Suprapubic skin (tissue), 4 donors: ENCODE measurements at regions not wholly inside any gene's neighbourhood (a gene's known extent, or its start where the extent isn't known, plus 50 kb on each side); places are given as distances from the start of the nearest gene placed in this dataset.

Experiments used
- DNase-seq, 2 donors: peaks; one replicate each; pipeline ENCODE4 v3.0.0-alpha.2; 2019; ENCODE audit warnings: low spot score in 2 of 2
- H3K27ac ChIP-seq: fragments of 200-600 bp; sonication (generic); one replicate; pipeline ENCODE4 v1.5.1; 2019
- H3K27me3 ChIP-seq: fragments of 200-600 bp; sonication (generic); one replicate; pipeline ENCODE4 v1.5.1; 2019
- H3K36me3 ChIP-seq: fragments of 200-600 bp; sonication (generic); one replicate; pipeline ENCODE4 v1.5.1; 2019
- H3K4me1 ChIP-seq: fragments of 200-600 bp; sonication (generic); one replicate; pipeline ENCODE4 v1.5.1; 2019
- H3K4me3 ChIP-seq: fragments of 200-600 bp; sonication (generic); one replicate; pipeline ENCODE4 v1.5.1; 2019; ENCODE audit warnings: mild to moderate bottlenecking
- H3K9me3 ChIP-seq: fragments of 200-600 bp; sonication (generic); one replicate; pipeline ENCODE4 v1.5.1; 2019
- EP300 ChIP-seq: sonication (generic); formaldehyde crosslinking; IDR thresholded peaks from one replicate; pipeline ENCODE4 v1.6.1; 2017; ENCODE audit warnings: antibody characterized with exemption
- POLR2A ChIP-seq, 2 donors: fragments of 450-650 bp; IDR thresholded peaks; one replicate each; pipeline ENCODE4 v1.6.1; 2017; ENCODE audit warnings: antibody characterized with exemption in 2 of 2, mild to moderate bottlenecking in 2 of 2, moderate library complexity in 2 of 2
- POLR2AphosphoS5 ChIP-seq, 3 donors: sonication (generic); formaldehyde crosslinking; IDR thresholded peaks; one replicate each; pipeline ENCODE4 v1.6.1; 2017; ENCODE audit warnings: antibody characterized with exemption in 3 of 3
- WGBS: methylation state at CpG from one replicate; pipeline ENCODE4 v1.1.5; 2018; 5-methylcytosine and 5-hydroxymethylcytosine counted together
- TF ChIP-seq, protein P1 (sequence below), 2 donors: fragments of 200-600 bp in 1 of 2; fragments of 450-650 bp in 1 of 2; sonication (generic) in 1 of 2; IDR thresholded peaks; one replicate each; pipeline ENCODE4 v1.5.1; 2016 to 2019; ENCODE audit warnings: antibody characterized with exemption in 2 of 2, mild to moderate bottlenecking in 1 of 2, moderate library complexity in 1 of 2

DNA sequence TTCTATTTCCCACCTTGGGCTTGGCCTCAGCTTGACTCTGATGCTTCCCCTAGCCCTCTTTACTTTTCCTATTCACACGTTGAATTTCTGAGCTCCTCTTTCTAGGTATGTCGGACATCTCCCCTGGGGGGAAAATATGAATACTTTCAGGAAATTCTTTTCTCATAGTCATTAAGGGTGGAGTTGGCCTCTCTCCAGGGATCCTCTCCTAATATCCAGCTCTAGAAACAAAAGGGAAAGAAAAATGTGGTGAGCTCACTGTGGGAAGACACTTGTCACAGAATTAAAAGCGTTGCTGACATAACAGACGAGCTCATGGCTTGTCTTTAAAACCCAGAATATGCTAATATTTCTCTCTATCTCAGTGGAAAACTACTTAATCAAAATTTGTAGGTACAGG lies 132.7 kb upstream of the MEX3C start:
- DNase-seq = no peak
- 25% methylated on average over 4 of the region's 4 CpGs for WGBS
- H3K36me3 ChIP-seq = no peaks in the 10 kb centered on the region

DNA sequence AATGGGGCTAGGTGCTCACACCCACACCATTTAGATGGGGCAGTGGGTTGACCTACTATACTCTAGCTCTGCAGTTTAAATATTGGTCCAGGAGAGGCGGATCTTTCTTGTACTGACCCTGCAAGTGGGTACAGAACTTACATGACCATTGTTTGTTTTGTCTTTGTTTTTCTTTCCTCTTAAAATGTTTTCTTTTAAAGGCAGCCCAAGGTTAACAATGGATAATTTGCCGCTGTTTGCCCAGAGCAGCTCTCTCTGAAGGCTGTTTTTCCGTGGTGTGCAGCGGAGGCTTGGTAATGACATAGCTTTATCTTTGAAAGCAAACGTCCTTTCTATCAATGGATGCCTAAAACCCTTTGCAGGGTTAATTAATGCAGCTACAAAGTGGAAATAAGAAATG lies 133.3 kb upstream of the MEX3C start:
- TF ChIP-seq EP300 = no peak
- TF ChIP-seq POLR2A (IDR thresholded peaks at IDR 0.05) = no peak
- TF ChIP-seq, protein P1, sequence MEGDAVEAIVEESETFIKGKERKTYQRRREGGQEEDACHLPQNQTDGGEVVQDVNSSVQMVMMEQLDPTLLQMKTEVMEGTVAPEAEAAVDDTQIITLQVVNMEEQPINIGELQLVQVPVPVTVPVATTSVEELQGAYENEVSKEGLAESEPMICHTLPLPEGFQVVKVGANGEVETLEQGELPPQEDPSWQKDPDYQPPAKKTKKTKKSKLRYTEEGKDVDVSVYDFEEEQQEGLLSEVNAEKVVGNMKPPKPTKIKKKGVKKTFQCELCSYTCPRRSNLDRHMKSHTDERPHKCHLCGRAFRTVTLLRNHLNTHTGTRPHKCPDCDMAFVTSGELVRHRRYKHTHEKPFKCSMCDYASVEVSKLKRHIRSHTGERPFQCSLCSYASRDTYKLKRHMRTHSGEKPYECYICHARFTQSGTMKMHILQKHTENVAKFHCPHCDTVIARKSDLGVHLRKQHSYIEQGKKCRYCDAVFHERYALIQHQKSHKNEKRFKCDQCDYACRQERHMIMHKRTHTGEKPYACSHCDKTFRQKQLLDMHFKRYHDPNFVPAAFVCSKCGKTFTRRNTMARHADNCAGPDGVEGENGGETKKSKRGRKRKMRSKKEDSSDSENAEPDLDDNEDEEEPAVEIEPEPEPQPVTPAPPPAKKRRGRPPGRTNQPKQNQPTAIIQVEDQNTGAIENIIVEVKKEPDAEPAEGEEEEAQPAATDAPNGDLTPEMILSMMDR (IDR thresholded peaks at IDR 0.05) = no peak
- TF ChIP-seq POLR2AphosphoS5 (IDR thresholded peaks at IDR 0.05) = no peak
- H3K36me3 ChIP-seq = no peaks in the 10 kb centered on the region
- H3K9me3 ChIP-seq = no peaks in the 10 kb centered on the region
- WGBS = 75% methylated on average over 5 of the region's 5 CpGs
- H3K27me3 ChIP-seq = peaks cover 3% of the 10 kb centered on the region
- no peak for DNase-seq
- H3K4me1 ChIP-seq = no peaks in the 10 kb centered on the region
- H3K4me3 ChIP-seq = no peak overlapping the region
- no peak overlapping the region for H3K27ac ChIP-seq

More for the DNA sequence above, 132.7 kb upstream of the MEX3C start:
- Histone ChIP-seq H3K4me3 (no peak overlapping the region), H3K27ac (no peak overlapping the region), H3K9me3 (no peaks in the 10 kb centered on the region), H3K4me1 (no peaks in the 10 kb centered on the region), H3K27me3 (peaks cover 3% of the 10 kb centered on the region)
- TF ChIP-seq, protein P1 (IDR thresholded peaks at IDR 0.05) = no peak
- TF ChIP-seq POLR2A (IDR thresholded peaks at IDR 0.05) (no peak), POLR2AphosphoS5 (IDR thresholded peaks at IDR 0.05) (no peak)

DNA sequence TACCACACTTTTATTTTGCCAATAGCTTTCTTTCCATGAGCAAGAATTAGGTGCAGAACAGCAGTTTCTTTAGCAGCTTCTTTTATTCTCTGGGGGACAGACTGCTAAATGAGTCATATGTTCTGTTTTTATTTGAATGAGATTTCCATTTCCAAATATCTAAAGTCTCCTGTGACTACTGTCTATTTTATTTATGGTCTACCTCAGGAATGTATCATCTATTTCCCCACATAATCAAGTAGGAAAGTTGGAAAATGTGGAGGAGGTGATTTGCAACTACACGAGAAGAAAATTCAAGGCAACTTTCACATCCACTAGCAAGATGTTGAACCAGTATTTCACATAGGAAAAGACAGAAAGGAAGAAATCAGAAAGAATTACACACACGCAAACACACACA lies 139.9 kb upstream of the MEX3C start:
- no peak overlapping the region for H3K4me3 ChIP-seq
- no peaks in the 10 kb centered on the region for H3K4me1 ChIP-seq
- H3K27ac ChIP-seq = no peak overlapping the region
- TF ChIP-seq, protein P1 (IDR thresholded peaks at IDR 0.05) = no peak
- no peak for TF ChIP-seq POLR2AphosphoS5 (IDR thresholded peaks at IDR 0.05)
- no peak for TF ChIP-seq EP300
- no peak for TF ChIP-seq POLR2A (IDR thresholded peaks at IDR 0.05)
- no peaks in the 10 kb centered on the region for H3K9me3 ChIP-seq
- peaks cover 4% of the 10 kb centered on the region for H3K27me3 ChIP-seq
- DNase-seq = no peak
- H3K36me3 ChIP-seq = no peaks in the 10 kb centered on the region
- WGBS = 43% methylated on average over 2 of the region's 2 CpGs

DNA sequence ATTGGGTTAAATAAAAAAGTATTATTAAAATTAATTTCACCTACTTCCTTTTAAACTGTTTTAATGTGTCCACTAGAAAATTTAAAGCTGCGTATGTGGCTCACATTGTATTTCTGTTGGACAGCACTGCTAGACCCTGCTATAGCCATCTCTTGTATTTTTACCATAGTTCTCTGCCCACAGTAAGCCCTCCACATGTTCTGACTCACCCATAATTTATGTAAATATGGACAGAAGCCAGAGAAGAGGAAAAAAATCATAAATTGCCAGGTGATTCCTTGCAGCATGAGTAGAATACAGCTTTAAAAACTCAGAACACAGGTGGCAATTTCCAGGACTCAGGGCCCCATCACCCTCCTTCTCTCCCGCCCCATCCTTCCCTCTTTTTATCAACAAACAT lies 142.4 kb upstream of the MEX3C start:
- no peaks in the 10 kb centered on the region for H3K4me1 ChIP-seq
- H3K4me3 ChIP-seq = no peak overlapping the region
- TF ChIP-seq, protein P1 (IDR thresholded peaks at IDR 0.05) = no peak
- TF ChIP-seq EP300 = no peak
- TF ChIP-seq POLR2AphosphoS5 (IDR thresholded peaks at IDR 0.05) = no peak
- TF ChIP-seq POLR2A (IDR thresholded peaks at IDR 0.05) = no peak
- no peak overlapping the region for H3K27ac ChIP-seq
- no peaks in the 10 kb centered on the region for H3K36me3 ChIP-seq
- H3K27me3 ChIP-seq = peaks cover 4% of the 10 kb centered on the region
- DNase-seq = no peak
- no peaks in the 10 kb centered on the region for H3K9me3 ChIP-seq
- WGBS = 56% methylated on average over 2 of the region's 2 CpGs

DNA sequence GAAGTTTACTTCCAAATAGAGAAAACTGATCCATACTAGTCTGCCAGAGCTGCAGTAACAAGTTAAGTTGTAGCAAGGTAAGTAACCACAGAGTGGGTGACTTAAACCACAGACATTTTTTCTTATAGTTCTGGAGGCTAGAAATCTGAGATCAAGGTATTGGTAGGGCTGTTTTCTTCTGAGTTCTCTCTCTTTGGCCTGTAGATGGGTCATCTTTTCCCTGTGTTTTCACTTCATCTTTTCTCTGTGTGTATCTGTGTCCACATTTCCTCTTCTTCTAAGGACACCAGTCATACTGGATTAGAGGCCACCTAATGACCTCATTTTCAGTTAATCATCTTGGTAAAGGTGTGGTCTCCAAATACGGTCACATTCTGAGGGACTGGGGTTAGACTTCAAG lies 142.9 kb upstream of the MEX3C start:
- TF ChIP-seq, protein P1 (IDR thresholded peaks at IDR 0.05) = no peak
- TF ChIP-seq POLR2A (IDR thresholded peaks at IDR 0.05) (no peak), EP300 (no peak), POLR2AphosphoS5 (IDR thresholded peaks at IDR 0.05) (no peak)
- no peak overlapping the region for H3K4me3 ChIP-seq
- 71% methylated on average over 1 of the region's 1 CpG for WGBS
- no peak for DNase-seq
- no peaks in the 10 kb centered on the region for H3K36me3 ChIP-seq
- peaks cover 4% of the 10 kb centered on the region for H3K27me3 ChIP-seq
- H3K27ac ChIP-seq = no peak overlapping the region
- no peaks in the 10 kb centered on the region for H3K9me3 ChIP-seq
- no peaks in the 10 kb centered on the region for H3K4me1 ChIP-seq
